ENCODE measurements at regions not wholly inside any gene's neighbourhood (a gene's known extent, or its start where the extent isn't known, plus 50 kb on each side); places are given as distances from the start of the nearest gene placed in this dataset.
"Not testable (repeated sequence)": the region's sequence is repeated elsewhere in the genome, so short reads cannot be mapped to it uniquely, and the experiment has no call there.

DNA sequence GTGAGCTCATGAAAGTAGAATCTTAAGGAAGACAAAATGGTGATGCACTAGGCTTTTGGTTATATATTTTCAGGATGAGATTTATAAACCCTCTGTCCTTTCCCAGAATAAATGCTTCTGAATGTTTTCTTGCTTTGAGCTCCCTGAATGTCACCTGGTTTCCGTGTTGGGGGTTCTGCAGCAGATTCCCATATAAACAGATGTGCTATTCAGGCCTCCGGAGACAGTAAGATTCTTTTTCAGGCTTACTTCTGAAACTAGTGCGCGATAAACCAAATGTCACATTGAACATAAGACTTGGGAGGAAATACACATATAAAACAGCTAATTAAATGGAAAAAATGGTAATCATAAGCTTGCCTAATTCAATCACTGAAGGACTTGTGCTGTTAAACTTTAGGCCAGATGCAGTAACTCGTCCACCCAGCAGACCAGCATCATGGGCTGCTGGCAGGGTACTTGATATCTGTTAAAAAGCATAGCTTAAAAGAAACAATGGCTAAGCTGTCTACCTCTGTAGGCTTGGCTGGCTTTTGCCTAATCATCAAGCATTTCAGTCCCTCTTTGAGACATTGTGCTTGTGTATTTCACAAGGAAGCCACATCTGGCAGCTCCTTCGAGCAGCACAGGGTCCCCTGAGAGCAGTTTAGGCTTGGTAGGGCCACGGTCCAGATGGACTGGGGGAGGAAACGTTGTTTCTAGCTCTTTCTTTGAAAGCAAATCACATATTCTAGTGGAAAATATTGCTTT, 281.2 kb upstream of the KIAA1217 start:
- no peak for DNase-seq (ENCODE audit: low read depth in 4 of 4, low spot score in 2 of 4)

DNA sequence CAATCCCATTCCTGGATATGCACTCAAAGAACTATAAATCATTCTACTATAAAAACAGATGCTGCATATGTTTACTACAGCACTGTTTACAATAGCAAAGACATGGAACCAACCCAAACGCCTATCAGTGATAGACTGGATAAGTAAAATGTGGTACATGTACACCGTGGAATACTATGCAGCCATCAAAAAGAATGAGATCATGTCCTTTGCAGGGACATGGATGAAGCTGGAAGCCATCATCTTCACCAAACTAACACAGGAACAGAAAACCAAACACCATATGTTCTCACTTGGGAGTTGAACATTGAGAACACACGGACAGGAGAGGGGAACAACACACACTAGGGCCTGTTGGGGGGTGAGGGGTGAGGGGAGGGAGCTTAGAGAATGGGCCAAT, 274.9 kb upstream of the KIAA1217 start:
- DNase-seq (ENCODE audit: low read depth in 4 of 4, low spot score in 2 of 4) = not testable (repeated sequence)

DNA sequence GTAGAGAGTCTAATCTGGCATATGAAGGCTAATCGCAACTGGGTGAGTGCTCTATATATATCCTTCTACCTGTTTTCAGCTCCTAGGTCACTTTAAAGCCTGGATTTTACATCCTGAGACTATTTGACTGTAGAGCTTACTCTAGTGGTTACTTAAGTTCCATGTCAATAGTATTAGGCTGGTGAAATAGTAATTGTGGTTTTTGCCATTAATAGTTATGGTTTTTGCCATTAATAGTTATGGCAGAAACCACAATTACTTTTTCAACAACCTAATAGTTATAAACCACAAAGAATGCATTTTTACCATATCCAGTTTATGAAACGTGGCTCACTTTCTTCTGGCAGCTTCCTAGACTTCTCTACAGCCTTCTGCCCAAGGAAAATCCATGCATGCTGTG, 263.1 kb upstream of the KIAA1217 start:
- DNase-seq (ENCODE audit: low read depth in 4 of 4, low spot score in 2 of 4) = no peak

DNA sequence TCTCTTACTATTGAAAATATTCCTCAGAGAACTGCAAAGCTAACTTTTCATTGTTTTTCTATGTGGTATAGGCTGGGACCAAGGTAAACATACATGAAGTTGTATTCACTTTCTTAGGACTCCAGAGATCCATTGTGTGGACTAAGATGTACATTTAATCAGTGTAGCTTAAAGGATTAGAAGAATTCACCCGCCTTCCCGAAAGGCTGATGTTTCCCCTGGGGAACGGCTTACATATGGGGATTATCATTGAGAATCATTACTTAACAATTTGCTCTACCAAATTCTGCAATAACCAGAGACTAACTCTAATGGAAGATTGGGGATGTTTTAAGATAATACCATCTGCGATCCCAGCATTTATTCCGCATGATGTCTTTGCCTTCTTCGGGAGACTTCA, 257.1 kb upstream of the KIAA1217 start:
- no peak for DNase-seq (ENCODE audit: low read depth in 4 of 4, low spot score in 2 of 4)

DNA sequence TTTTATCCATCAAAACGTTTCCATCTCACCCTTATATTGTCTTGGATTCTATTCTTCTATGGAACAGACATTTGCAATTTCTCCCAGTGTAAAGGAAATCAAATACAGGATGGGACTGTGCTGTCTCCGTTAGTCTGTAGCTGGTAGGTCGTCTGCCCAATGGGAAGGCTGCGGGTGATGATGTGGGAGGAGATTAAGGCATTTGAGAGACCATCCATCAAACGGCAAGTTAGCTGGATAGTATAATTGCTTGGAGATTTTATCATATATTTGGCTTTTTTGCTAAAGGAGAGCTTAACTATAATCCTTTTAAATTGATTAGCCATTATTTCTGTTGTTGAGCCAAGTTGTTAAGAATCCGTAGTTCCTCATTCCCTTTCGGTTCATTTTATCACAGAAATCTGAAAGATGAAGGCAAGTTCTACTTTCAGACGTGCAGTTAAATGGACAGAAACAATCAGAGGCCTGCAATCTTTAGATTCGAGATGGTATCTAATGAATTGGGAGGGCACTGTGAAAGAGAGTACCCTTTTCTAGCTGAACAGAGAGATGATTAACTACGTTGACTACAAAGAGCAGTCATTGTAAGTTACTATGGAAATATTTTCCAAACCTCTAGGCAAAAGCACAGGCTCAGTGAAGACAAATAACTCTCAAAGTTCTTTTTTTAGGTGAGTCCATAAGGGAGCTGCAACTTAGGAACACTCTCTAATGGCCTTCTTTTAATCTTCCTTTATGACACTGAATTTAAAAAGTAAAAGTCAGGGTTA, 253.3 kb upstream of the KIAA1217 start:
- DNase-seq (ENCODE audit: low read depth in 4 of 4, low spot score in 2 of 4) = no peak

DNA sequence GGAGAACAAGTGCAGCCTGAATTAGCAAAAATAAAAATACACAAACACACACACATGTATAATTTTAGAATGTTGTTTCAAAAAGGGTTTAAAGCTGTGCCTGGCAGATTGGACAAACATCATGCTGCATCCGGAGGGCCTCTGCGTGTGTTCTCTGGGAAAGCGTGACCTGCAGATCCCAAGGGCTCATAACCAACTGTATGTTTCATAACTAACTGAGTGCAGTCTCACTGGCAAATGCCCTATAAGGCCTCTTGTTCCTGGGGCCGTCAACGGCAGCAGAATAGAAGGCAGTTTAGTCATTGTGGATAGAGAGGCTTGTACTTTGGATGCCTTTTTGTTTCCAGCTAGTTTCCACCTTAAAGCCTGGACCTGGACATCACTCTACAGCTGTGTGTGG, 243.8 kb upstream of the KIAA1217 start:
- no peak for DNase-seq (ENCODE audit: low read depth in 4 of 4, low spot score in 2 of 4)

DNA sequence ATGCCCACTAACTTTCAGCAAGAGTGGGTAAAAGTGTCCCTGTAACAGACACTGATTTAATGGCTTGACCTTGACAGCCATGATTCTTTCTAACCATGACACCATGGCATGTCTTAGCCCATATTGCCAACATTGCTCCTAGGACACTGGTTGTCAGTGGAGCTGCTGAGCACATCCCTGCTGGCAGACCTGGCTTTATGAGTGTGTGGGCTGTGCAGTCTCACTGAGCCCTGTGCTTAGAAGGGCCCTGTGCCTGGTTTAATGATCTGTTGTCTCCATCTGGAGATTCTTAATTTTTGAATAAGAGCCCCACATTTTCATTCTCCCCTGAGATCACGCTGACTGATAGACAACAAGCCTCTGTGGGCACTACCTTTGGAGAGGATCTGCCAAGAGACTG, 243.1 kb upstream of the KIAA1217 start:
- no peak for DNase-seq (ENCODE audit: low read depth in 4 of 4, low spot score in 2 of 4)

DNA sequence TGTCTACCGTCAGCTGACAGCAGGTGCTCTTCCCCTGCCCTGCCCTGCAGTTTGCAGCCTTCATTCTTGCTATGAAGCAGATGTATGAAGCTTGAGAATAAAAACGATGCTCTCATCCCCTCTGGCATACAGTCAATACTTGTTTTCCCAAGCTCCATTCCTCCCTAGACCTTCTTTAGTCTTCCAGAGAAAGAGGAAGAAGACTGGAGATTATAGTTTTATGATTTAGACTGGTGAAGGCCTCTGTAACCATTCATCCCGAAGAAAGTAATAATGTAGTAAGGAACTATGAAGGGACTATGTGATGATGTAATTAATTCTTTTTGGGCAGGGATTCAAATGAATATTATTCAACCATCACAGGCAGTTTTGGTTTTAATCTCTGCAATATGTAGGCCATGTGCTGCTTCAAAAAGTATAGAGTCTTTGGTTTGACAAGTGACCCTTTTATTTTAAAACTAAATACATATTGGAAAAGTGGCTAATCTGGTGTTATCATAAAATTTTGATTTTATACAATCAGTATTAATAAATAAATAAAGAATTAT, 242.4 kb upstream of the KIAA1217 start:
- DNase-seq (ENCODE audit: low read depth in 4 of 4, low spot score in 2 of 4) = no peak

DNA sequence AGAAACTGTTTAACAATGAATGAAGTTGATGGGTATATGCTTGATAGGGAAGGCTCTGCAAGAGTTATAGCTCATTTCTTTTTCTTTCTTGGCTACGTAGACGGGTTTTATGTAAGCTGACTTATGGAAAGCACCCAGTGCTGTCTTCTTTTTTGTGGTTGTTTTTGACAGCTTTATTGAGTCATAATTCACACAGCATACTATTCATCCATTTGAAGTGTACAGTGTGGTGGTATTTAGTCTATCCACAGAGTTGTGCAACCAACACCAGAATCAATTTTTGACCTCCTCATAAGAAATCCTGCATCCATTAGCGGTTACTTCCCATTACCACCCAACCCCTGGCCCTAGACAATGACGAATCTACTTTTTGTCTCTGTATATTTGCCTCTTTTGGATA, 240.6 kb upstream of the KIAA1217 start:
- no peak for DNase-seq (ENCODE audit: low read depth in 4 of 4, low spot score in 2 of 4)

DNA sequence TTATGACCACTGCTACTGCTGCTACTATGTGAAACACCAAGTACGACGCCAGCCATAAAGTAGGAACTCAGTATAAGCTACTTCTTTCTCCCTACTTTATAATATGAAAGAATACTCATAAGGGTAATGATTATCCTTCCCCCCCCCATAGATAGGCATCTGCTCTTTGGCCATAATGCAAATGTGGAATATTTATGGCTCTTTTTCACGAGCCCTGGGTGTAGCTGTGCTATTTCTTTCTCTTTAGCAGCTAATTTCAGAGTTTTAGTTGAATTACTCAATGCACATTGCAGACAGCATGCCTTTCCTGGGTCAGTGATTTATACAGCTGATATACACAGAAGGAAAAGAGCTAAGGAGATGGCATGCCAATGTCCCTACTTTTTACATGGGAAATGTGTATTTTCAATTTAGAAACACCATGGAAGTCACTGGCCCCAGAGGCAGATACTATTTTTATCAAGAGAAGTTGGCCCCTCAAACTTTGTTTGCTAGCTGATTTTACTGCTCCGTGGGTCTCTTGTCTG, 234.1 kb upstream of the KIAA1217 start:
- no peak for DNase-seq (ENCODE audit: low read depth in 4 of 4, low spot score in 2 of 4)

DNA sequence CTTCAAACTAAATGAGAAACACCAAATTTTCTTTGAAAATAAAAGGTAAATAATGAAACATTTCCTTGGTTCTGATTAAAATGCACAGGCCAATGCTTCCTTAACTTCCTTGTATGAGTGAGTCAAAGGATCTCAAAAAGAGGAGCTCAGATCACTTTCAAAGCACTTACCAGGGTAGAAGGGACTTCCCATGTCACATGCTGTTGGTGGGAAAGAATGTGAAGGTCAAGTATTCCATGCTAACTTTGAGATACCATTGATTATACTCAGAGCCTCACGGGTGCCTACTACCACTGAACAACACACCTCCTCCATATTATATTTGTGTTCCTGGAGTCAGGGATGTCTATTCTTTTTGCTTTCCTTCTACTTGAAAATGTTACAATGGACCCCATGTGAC, 233.5 kb upstream of the KIAA1217 start:
- DNase-seq (ENCODE audit: low read depth in 4 of 4, low spot score in 2 of 4) = no peak

DNA sequence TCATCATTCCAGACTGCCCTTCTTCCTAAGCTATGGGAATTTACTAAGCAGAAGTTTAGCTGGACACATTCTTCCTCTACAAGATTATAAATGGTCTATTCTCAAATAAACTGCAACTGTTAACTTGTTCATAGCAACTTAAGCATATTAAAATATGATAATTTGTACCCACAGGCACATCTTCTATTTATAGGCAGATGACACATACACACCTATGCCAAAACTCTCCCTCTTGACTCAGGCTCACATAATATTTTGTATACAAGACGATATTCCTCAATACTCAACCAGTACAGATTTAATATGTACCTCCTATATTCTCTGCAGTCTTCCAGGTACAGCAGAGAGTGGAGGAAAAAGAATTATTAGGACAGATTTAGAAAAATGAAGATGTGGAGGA, 232.7 kb upstream of the KIAA1217 start:
- DNase-seq (ENCODE audit: low read depth in 4 of 4, low spot score in 2 of 4) = no peak

DNA sequence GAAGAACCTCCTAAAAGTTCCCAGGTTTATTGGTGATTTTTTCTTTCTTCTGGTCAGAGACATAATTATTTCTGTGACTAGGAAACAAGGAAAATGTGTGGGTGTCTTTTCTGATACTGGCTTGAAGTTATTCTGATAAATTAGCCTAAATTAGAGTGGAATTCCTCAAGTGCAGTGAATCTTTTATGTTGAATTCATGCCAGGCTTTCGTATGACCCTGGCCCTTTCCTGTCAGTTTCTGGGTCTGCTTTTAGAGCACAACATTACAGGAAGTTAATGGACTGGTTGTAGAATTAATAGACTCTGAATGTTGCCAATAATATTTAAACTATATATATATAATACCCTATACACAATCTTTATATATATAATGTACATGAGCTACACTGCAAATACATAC, 230.6 kb upstream of the KIAA1217 start:
- no peak for DNase-seq (ENCODE audit: low read depth in 4 of 4, low spot score in 2 of 4)

DNA sequence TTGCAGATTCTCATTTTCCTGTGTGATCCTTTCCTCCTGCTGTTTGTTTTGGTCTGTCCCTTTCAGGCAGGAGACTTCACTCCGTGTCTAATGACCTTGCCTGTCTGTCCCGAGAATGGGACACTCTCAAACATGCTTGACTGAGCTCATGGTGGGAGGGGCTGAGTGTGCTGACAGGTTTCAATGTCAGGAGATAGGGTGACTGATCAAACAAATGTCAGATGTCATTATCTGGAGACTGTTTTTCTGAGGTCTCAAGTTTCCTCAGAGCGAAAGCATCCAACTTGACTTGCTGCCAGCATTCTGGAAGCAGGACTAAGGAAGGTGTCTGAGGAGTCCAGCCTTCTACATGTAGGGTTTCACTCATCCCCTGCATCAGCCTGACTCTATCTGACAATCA, 228.8 kb upstream of the KIAA1217 start:
- DNase-seq (ENCODE audit: low read depth in 4 of 4, low spot score in 2 of 4) = peak in 3 of 4 donors; percentile 65 to 70 (median 66)

DNA sequence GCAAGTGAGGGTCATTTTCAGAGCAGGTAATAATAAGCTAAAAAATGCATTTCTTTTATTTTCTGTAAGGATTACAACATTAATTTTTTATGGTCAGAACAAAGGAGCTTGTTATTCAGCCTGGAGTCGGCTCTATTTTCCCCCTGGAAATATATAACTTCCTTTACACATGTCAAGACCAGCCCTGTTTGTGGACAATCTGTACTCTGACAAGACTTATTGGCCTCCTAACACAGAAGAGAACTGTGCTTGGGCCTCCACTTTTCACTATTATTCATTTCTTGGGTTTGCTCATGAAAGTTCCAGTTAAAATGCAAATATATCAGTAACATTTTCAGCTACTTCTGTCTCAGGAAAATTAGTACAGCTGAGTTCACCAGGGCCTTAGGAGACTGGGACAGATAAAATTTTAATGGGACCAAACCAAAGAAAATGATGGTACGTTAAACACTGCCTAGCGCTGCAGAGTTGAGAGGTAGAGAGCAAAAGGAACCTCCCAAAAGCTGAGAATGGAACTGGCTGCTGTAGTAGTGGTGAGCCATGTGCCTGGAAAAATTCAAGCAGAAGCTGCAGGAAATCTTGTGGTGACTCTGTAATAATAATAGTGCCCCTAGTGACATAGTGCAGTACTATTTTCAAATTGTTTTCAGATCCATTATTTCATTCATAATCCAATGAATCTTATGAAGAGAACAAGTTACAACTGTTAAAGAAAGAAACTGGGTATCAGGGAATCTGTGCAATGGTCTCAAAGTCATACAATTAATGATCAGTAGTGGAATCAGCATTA, 227.2 kb upstream of the KIAA1217 start:
- no peak for DNase-seq (ENCODE audit: low read depth in 4 of 4, low spot score in 2 of 4)

DNA sequence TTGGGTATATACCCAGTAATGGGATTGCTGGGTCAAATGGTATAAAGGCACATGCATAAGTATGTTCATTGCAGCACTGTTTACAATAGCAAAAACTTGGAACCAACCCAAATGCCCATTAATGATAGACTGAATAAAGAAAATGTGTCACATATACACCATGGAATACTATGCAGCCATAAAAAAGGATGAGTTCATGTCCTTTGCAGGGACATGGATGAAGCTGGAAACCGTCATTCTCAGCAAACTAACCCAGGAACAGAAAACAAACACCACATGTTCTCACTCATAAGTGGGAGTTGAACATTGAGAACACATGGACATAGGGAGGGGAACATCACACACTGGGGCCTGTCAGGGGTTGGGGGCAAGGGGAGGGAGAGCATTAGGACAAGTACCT, 224.5 kb upstream of the KIAA1217 start:
- not testable (repeated sequence) for DNase-seq (ENCODE audit: low read depth in 4 of 4, low spot score in 2 of 4)

DNA sequence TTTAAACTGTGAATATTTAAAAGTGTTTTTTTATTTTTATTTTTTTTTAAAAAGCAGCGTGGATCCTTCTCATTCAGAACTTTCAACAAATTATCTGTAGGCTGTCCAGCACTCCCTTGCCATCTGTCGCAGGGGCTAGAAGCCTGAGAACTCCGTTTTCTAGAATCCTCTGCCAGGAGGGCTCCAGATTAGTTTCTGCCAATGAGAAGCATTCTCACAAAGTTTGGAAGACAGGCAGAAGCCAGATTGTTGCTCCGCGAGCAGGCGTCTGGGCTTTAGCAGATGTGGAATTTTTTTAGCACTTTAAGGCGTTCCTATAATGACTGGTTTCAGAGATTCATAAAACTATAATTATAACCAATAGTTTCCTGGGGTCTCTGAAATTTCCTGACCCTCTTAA, 220.9 kb upstream of the KIAA1217 start:
- DNase-seq (ENCODE audit: low read depth in 4 of 4, low spot score in 2 of 4) = no peak

DNA sequence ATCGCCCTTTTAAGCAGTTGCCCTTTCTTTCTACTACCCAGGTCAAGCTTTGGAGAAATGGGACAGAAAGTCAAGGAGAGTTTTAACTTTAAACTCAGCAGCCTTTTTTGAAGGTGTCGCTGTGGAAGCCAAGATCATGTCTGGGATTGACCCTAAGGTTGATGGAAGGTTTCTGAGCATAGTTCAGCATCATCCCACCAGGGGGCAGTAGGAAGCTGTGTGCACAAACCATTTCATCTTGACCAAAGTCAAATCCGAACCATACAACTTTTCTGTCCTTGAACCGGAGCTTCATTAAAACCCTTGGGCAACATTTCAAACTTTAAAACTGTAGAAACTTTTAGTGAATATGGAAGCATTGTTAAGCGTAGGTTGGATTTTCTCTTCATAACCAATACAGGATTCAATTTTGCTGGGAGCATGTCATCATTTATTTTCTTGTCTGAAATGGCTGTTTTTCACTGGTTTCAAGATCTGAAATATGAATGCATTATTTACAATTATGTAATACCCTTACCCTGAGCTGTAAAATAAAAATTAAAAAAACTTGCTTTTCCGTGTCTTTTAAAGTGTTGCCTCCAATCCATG, 214.4 kb upstream of the KIAA1217 start:
- DNase-seq (ENCODE audit: low read depth in 4 of 4, low spot score in 2 of 4) = peak in 1 of 4 donors; percentile 75

DNA sequence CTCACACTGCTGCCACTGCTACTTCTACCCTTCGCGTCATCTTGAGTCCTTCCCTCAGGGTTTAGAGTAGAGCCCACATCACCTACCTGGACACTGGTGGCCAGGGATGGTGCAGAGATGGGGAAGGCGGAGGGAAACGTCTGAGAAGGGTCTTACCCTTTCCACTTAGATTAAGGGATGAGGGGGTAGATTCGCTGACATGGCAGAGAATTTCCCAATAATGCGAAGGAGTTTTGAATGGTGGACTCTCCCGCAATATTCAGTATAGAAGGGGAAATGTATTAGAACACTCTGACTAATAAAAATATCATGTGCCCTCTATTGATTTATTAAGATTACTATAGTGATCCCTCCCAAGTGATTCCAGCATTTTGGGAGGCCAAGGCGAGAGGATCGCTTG, 209.5 kb upstream of the KIAA1217 start:
- no peak for DNase-seq (ENCODE audit: low read depth in 4 of 4, low spot score in 2 of 4)

DNA sequence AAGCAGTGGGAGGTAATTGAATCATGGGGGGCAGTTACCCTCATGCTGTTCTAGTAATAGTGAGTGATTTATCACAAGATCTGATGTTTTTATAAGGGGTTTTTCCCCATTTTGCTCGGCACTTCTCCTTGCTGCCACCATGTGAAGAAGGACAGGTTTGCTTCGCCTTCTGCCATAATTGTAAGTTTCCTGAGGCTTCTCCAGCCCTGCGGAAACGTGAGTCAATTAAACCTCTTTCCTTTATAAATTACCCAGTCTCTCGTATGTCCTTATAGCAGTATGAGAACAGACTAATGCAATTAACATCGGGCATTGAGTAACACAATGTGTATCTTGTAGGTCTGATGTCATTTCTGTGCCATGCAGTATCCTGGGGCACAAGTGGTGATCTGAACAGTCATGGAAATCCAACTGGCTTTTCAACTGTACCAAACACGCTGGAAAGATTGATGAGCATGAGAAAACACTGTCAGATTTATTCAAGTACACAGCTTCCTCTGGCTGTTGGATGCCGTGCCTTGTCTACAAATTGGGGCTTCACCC, 208.6 kb upstream of the KIAA1217 start:
- DNase-seq (ENCODE audit: low read depth in 4 of 4, low spot score in 2 of 4) = no peak

Measured in left renal cortex interstitium (tissue), 4 donors.